Smooth muscle cell (in vitro differentiated cells): ENCODE measurements at regions not wholly inside any gene's neighbourhood (a gene's known extent, or its start where the extent isn't known, plus 50 kb on each side); places are given as distances from the start of the nearest gene placed in this dataset.

Experiments used
- DNase-seq: peaks from one replicate; lab custom pipeline; 2025; ENCODE audit not compliant: unreplicated experiment; lab: John Stamatoyannopoulos, UW
- H2AFZ ChIP-seq: fragments of 200-600 bp; sonication (generic); 2 replicates; pipeline ENCODE4 v1.6.0; 2016; ENCODE audit warnings: antibody characterized with exemption, low read depth, mild to moderate bottlenecking
- H3F3A ChIP-seq: fragments of 200-600 bp; sonication (generic); 2 replicates; pipeline ENCODE4 v1.6.0; 2017; ENCODE audit warnings: antibody characterized with exemption, low read depth
- H3K27ac ChIP-seq: fragments of 200-600 bp; sonication (generic); 2 replicates; pipeline ENCODE4 v1.5.1; 2016; ENCODE audit warnings: low read depth, mild to moderate bottlenecking
- H3K27me3 ChIP-seq: fragments of 200-600 bp; sonication (generic); 2 replicates; pipeline ENCODE4 v1.6.1; 2016; ENCODE audit warnings: low read depth, mild to moderate bottlenecking
- H3K36me3 ChIP-seq: fragments of 200-600 bp; sonication (generic); 2 replicates; pipeline ENCODE4 v1.5.1; 2016; ENCODE audit warnings: low read depth
- H3K4me1 ChIP-seq: fragments of 200-600 bp; sonication (generic); 2 replicates; pipeline ENCODE4 v1.5.1; 2016; ENCODE audit warnings: low read depth
- H3K4me2 ChIP-seq: fragments of 200-600 bp; sonication (generic); 2 replicates; pipeline ENCODE4 v1.6.0; 2016; ENCODE audit warnings: mild to moderate bottlenecking
- H3K4me3 ChIP-seq: fragments of 200-600 bp; sonication (generic); 2 replicates; pipeline ENCODE4 v1.5.1; 2016; ENCODE audit warnings: mild to moderate bottlenecking
- H3K79me2 ChIP-seq: fragments of 200-600 bp; sonication (generic); 2 replicates; pipeline ENCODE4 v1.6.0; 2016; ENCODE audit warnings: low read depth, mild to moderate bottlenecking
- H3K9ac ChIP-seq: fragments of 200-600 bp; sonication (generic); 2 replicates; pipeline ENCODE4 v1.6.0; 2016; ENCODE audit warnings: low read depth
- H3K9me3 ChIP-seq: fragments of 200-600 bp; sonication (generic); replicated peaks from 2 replicates; pipeline ENCODE4 v1.5.1; 2016; ENCODE audit warnings: low read depth
- H4K20me1 ChIP-seq: fragments of 200-600 bp; sonication (generic); 2 replicates; pipeline ENCODE4 v1.6.0; 2016; ENCODE audit warnings: low read depth
- WGBS: methylation state at CpG from one replicate; pipeline ENCODE4 v1.1.7; 2016; ENCODE audit warnings: low lambda C conversion rate; 5-methylcytosine and 5-hydroxymethylcytosine counted together
- TF ChIP-seq, protein P1 (sequence below): fragments of 200-600 bp; sonication (generic); IDR thresholded peaks from 2 replicates; pipeline ENCODE4 v1.5.1; 2017; ENCODE audit warnings: borderline replicate concordance, mild to moderate bottlenecking, antibody characterized with exemption; ENCODE audit not compliant: insufficient read depth, poor library complexity, severe bottlenecking

DNA sequence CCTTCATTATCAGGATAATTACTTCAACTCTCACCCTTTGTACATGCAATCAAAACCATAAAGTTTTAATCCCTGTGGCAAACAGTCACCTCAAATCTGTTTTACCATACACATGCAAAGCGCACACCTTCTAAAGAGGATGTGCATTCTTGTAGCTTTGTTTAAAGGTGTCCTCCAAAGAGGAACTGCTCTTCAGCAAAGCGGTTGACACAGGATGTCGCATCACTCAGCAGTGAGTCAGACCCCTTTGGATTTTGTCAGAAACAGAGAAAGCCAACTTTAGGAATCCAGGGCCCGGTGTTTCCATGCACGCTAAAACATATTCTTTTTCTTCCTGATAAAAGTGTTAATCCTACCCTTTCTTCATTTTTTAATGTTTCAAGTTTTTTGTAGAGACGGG is 268.3 kb upstream of the ARID1B start:
- H3K36me3 ChIP-seq, result no peaks in the 10 kb centered on the region
- no peaks in the 10 kb centered on the region for H4K20me1 ChIP-seq
- H3K9ac ChIP-seq, result no peak overlapping the region
- TF ChIP-seq, protein P1, sequence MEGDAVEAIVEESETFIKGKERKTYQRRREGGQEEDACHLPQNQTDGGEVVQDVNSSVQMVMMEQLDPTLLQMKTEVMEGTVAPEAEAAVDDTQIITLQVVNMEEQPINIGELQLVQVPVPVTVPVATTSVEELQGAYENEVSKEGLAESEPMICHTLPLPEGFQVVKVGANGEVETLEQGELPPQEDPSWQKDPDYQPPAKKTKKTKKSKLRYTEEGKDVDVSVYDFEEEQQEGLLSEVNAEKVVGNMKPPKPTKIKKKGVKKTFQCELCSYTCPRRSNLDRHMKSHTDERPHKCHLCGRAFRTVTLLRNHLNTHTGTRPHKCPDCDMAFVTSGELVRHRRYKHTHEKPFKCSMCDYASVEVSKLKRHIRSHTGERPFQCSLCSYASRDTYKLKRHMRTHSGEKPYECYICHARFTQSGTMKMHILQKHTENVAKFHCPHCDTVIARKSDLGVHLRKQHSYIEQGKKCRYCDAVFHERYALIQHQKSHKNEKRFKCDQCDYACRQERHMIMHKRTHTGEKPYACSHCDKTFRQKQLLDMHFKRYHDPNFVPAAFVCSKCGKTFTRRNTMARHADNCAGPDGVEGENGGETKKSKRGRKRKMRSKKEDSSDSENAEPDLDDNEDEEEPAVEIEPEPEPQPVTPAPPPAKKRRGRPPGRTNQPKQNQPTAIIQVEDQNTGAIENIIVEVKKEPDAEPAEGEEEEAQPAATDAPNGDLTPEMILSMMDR, result no peak
- no peak overlapping the region for H2AFZ ChIP-seq
- H3K4me3 ChIP-seq, result no peak overlapping the region
- no peaks in the 10 kb centered on the region for H3K79me2 ChIP-seq
- DNase-seq, result no peak
- H3K4me1 ChIP-seq, result no peaks in the 10 kb centered on the region
- no peaks in the 10 kb centered on the region for H3K9me3 ChIP-seq
- peak overlapping the region; percentile 14 for H3K4me2 ChIP-seq
- no peak overlapping the region for H3K27ac ChIP-seq
- no peaks in the 10 kb centered on the region for H3F3A ChIP-seq
- no peaks in the 10 kb centered on the region for H3K27me3 ChIP-seq
- 54% methylated on average over 6 of the region's 6 CpGs for WGBS

DNA sequence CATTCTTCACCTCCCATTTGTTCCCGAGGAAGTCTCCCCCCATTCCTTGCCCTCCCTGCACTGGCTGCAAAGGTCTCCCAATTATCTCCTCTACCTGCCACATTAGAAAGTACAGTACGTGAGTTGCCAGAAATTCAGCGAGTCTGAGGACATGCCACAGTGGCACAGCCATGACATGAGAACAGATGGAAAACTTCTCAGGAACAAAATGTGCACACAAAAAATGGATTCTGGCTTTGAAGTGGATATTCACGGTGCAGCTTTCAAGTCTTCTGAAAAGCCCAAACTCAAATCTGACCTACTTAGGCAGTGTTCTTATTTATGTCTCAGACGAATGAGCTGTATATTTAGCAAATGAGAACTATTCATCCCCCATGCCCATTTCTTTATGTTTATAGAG is 269.1 kb upstream of the ARID1B start:
- no peaks in the 10 kb centered on the region for H3K27me3 ChIP-seq
- no peaks in the 10 kb centered on the region for H3K9me3 ChIP-seq
- no peak overlapping the region for H3K4me2 ChIP-seq
- no peaks in the 10 kb centered on the region for H3K36me3 ChIP-seq
- no peak overlapping the region for H3K27ac ChIP-seq
- WGBS, result 96% methylated on average over 5 of the region's 5 CpGs
- no peaks in the 10 kb centered on the region for H4K20me1 ChIP-seq
- H3K4me1 ChIP-seq, result no peaks in the 10 kb centered on the region
- H3K79me2 ChIP-seq, result no peaks in the 10 kb centered on the region
- H3F3A ChIP-seq, result no peaks in the 10 kb centered on the region
- TF ChIP-seq, protein P1, result no peak
- DNase-seq, result no peak
- no peak overlapping the region for H2AFZ ChIP-seq
- H3K9ac ChIP-seq, result no peak overlapping the region
- H3K4me3 ChIP-seq, result no peak overlapping the region

DNA sequence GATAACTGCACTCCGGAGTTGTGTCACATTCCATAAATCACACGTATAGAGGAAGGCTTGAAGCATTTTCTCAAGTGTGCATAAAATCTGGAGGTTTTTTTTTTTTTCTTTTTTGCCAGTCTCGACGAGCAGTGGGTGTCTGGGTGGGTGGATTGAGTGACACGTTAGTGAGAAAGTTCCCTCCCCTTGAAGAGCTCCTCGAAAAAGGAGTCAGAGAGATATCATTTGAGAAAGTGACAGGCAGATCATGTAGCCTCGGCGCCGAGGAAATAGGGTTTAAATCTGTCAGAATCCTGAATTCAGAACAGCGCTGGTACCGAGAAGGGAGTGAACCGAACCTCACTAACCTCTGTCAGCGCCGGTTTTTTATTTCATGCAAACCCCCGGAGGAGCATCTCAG is 269.5 kb upstream of the ARID1B start:
- H3K4me2 ChIP-seq, result no peak overlapping the region
- H3K27ac ChIP-seq, result no peak overlapping the region
- 84% methylated on average over 15 of the region's 15 CpGs for WGBS
- H3K9me3 ChIP-seq, result no peaks in the 10 kb centered on the region
- H2AFZ ChIP-seq, result no peak overlapping the region
- DNase-seq, result no peak
- TF ChIP-seq, protein P1, result no peak
- H3K27me3 ChIP-seq, result no peaks in the 10 kb centered on the region
- H3K36me3 ChIP-seq, result no peaks in the 10 kb centered on the region
- no peaks in the 10 kb centered on the region for H3K79me2 ChIP-seq
- H3K4me1 ChIP-seq, result no peaks in the 10 kb centered on the region
- no peaks in the 10 kb centered on the region for H3F3A ChIP-seq
- H3K9ac ChIP-seq, result no peak overlapping the region
- H3K4me3 ChIP-seq, result no peak overlapping the region
- H4K20me1 ChIP-seq, result no peaks in the 10 kb centered on the region

DNA sequence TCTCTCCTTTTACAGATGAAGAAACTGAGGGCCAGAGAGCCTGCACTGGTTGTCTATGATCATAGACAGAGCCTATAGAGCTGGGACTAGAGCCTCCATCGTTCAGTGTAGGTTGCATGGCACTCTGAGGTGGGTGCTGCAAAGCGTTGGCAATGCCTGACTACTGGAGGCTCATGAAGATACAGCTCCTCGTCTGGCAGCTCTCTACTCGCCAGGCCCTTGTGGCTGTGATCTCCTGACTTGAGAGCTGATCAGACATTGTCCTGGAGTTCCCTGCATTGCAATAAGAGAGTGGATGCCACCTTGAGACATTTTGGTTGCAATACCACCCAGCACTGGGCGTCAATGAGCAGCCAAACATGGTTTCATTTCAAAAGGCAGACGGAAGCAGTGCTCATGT is 270.1 kb upstream of the ARID1B start:
- no peaks in the 10 kb centered on the region for H3K79me2 ChIP-seq
- H4K20me1 ChIP-seq, result no peaks in the 10 kb centered on the region
- TF ChIP-seq, protein P1, result no peak
- H2AFZ ChIP-seq, result no peak overlapping the region
- H3K4me3 ChIP-seq, result no peak overlapping the region
- no peaks in the 10 kb centered on the region for H3K9me3 ChIP-seq
- no peaks in the 10 kb centered on the region for H3K36me3 ChIP-seq
- no peak overlapping the region for H3K27ac ChIP-seq
- H3K4me1 ChIP-seq, result no peaks in the 10 kb centered on the region
- H3F3A ChIP-seq, result no peaks in the 10 kb centered on the region
- WGBS, result 79% methylated on average over 6 of the region's 6 CpGs
- no peak overlapping the region for H3K4me2 ChIP-seq
- no peak overlapping the region for H3K9ac ChIP-seq
- H3K27me3 ChIP-seq, result no peaks in the 10 kb centered on the region
- DNase-seq, result no peak
